ENCODE measurements at regions not wholly inside any gene's neighbourhood (a gene's known extent, or its start where the extent isn't known, plus 50 kb on each side); places are given as distances from the start of the nearest gene placed in this dataset.

DNA sequence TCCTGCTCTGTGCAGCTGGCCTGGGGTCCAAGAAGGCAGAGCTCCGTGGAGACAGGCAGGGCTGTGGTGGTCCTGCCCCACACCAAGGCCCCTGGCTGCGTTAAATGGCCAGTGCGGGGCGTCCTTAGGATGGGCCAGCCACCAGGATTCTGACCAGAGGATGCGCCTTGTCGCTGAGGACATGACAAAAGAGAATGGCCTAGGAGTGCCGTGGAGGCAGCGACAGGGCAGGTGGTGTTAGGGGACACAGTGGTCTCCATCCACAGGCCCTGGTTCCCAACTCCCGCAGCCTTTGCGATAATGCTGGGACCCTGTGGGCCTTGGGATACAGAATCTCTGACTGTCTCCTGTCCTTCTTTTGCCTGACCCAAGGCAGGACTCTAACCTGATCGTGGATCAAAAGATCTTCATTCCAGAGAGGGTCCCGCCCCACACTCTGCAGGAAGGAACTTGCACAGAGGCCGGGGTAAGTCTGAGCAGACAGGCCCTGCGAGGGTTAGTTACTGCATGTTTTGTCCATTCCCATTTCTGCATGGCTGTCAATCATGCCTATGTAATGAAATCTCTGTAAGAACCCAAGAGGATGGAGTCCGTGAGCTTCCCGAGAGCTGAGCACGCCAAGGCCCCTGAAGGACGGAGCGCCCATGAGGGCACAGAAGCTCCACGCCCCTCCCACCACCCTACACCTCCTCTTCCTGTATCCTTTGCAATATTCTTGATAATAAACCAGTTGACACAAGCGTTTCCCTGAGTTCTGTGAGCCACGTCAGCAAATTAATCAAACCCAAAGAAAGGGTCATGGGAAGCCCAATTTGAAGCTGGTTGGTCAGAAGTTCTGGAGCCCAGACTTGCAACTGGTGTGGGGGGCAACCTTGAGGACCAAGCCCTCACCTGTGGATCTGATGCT, 251.5 kb upstream of the SALL3 start:
- TF ChIP-seq POLR2A (IDR thresholded peaks at IDR 0.05; ENCODE audit: low read depth, low read length) (no peak), POLR2AphosphoS5 (IDR thresholded peaks at IDR 0.05; ENCODE audit: low read depth, low read length) (no peak)

Measured in GM12892 (cell line).